HCEC 1CT (cell line): ENCODE measurements at regions not wholly inside any gene's neighbourhood (a gene's known extent, or its start where the extent isn't known, plus 50 kb on each side); places are given as distances from the start of the nearest gene placed in this dataset.
"Not testable (repeated sequence)": the region's sequence is repeated elsewhere in the genome, so short reads cannot be mapped to it uniquely, and the experiment has no call there.

Experiments used
- DNase-seq: peaks from one replicate; pipeline ENCODE4 v3.0.0-alpha.2; 2017

DNA sequence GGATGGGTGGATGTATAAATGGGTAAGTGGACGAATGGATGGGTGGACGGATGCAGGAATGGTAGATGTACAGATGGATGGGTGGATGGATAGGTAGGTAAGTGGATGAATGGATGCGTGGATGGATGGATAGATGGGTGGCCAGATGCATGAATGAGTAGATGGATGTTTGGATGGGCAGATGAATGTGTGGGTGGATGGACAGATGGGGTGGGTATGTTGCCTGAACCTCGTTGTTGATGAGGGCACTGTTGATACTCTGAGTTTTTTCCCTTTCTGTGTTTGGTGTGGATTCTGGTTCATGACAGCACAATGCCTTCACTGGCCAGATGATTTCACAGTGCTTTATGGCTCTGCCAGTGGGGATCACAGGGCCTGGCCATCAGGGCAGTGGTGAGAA lies 208.3 kb downstream of the NPIPB11 start:
- no peak for DNase-seq

DNA sequence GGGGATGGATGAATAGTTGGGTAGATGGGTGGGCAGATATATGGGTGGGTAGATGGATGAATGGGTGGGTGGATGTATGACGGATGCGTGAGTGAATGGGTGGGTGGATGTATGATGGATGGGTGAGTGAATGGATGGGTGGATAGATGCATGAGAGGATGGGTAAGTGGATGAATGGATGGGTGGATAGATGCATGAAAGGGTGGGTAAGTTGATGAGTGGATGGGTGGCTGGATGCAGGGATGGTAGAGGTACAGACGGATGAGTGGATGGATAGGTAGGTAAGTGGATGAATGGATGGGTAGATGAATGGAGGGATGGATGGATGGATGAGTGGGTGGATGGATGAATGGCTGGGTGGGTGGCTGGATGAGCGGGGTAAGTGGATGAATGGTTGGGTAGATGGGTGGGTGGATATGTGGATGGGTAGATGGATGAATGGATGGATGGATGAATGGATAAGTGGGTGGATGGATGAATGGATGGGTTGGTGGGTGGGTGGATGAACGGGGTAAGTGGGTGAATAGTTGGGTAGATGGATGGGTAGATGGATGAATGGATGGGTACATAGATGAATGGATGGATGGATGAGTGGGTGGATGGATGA lies 208.9 kb downstream of the NPIPB11 start:
- not testable (repeated sequence) for DNase-seq

- not testable (repeated sequence) for DNase-seq
Observed at GRCh38 chr16:29196746-29197145, 209.8 kb downstream of the NPIPB11 start.

DNA sequence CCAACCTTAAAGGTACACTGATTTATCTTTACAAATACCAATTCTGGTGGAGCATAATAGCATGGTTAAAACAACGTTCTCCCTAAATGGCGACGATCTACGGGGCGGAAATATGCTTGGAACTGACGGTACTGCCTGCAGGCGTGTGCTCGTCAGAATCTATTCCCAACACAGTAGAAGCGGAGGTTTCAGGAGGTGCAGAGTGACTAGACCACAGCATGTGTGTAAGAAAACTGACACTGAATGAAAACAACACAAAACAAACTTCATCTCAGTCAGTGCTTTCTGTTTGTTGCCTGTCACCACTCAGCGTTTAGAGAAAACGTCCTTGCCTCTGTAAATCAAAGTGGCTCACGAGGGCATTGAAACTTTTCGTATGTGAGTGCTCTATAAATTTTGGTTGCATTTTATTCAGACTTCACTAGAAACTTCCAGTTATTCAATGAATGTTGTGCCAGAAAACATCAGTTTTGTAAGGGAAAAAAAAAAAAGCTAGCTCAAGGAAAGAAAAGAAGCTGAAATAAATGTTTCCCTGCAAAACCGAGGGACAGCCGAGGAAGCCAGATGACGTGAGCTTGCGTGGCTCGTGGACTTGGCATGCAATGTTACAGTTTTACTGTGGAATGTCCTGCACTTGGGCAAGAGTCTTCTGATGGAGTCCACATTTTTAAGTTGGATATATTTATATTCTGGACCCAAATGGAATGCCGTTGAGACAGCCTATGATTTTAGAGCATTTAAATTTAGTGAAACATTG lies 210.4 kb downstream of the LAT start:
- peak; percentile 7 for DNase-seq

DNA sequence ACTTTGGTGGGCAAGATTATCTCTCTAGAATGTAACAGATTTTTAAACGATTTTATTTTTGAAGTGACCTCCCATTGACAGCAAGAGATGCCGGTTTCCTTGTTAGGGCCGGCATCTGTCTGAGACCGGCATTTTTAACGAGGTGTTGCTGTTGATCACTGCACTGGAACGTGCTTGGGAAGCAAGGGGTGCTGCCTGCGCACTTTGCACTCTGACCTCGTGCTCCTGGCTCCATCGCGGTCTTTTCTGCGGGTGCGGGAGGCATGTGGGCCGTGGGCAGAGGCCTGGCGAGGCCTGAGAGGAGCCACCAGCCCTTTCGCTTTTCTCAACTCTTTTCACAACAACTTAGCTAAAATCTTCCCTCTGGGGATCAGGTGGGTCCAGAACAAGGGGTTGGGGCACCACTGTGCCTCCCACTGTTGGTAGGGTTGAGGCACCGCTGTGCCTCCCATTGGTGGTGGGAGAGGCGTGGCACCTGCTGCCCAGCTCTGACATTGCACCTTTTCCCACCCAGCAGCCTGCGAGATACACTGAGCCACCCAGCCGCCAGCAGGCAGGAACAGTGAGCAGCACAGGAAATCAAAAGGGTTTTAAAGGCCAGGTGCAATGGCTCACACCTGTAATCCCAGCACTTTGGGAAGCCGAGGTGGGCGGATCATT lies 209.5 kb downstream of the LAT start:
- not testable (repeated sequence) for DNase-seq

GRCh38 chr16:29193634-29194033 lies 208.8 kb downstream of the LAT start:
- DNase-seq: not testable (repeated sequence)

- DNase-seq: not testable (repeated sequence)
Observed at GRCh38 chr16:29193248-29193574, 208.4 kb downstream of the LAT start.

GRCh38 chr16:29192329-29193247 lies 207.7 kb downstream of the LAT start:
- no peak for DNase-seq

- DNase-seq: not testable (repeated sequence)
Observed at GRCh38 chr16:29191636-29192180, 206.9 kb downstream of the LAT start.

DNA sequence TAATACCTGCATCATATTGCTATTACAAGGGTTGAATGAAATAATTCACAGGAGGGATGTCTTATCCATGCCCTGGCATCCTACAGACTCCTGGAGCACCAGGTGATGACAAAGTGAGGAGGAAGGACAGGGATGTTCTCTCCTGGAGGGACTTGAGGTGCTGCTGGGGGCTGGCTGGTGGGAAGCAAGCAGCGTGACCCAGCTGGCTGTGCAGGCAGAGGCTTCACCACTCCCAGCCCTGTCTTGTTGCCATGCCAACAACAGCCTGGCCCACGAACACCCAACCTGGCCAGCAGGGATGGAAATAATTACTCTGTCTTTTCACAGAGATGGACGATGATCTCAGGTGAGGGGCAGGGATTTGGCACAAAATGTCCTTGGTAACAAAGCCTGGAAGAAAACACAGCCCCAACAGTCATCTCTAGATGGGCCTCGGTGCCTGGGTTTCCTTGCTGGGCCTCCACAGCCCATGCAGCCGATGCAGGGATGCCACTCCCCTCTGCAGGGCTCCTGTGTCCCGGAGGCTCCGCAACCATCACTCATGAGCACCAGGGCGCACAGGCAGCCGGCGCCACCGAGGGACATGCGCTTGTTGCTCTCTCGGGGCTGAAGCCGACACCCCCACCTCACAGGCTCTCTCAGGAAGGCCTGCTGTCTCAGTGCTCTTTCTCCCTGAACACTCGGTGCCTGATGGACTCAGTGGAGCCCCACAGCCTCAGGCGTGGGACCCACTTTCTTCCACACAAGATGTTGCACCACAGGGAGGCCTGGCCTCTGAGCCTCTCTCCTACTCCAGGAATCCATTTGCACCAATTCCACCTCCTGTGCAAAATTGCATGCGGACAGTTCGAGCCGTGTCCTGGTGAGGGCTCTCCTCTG lies 205.9 kb downstream of the LAT start:
- not testable (repeated sequence) for DNase-seq

- not testable (repeated sequence) for DNase-seq
Observed at GRCh38 chr16:29188806-29189205, 204.0 kb downstream of the LAT start.

- DNase-seq: not testable (repeated sequence)
Observed at GRCh38 chr16:29186306-29187220, 201.7 kb downstream of the LAT start.

DNA sequence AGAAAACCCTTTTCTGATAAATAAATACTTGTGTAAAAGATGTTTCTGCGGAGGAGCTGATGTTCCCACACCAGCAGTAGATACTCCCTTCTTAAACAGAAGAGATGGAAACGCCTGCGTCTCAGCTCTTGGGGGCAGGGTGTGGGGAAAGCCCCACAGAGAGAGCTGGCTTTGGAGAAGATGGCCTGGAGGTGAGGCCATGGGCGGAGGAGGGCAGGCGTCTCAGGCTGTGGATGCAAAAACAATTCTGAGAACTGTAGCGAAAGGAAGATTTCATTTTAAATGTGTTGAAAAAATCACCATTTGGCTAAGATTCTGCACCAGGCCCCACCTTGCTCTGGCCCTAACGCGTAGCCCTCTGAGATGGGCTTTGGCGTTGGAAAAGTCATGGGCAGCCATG lies 201.0 kb downstream of the LAT start:
- not testable (repeated sequence) for DNase-seq

- not testable (repeated sequence) for DNase-seq
Observed at GRCh38 chr16:29184738-29185438, 200.0 kb downstream of the LAT start.

DNA sequence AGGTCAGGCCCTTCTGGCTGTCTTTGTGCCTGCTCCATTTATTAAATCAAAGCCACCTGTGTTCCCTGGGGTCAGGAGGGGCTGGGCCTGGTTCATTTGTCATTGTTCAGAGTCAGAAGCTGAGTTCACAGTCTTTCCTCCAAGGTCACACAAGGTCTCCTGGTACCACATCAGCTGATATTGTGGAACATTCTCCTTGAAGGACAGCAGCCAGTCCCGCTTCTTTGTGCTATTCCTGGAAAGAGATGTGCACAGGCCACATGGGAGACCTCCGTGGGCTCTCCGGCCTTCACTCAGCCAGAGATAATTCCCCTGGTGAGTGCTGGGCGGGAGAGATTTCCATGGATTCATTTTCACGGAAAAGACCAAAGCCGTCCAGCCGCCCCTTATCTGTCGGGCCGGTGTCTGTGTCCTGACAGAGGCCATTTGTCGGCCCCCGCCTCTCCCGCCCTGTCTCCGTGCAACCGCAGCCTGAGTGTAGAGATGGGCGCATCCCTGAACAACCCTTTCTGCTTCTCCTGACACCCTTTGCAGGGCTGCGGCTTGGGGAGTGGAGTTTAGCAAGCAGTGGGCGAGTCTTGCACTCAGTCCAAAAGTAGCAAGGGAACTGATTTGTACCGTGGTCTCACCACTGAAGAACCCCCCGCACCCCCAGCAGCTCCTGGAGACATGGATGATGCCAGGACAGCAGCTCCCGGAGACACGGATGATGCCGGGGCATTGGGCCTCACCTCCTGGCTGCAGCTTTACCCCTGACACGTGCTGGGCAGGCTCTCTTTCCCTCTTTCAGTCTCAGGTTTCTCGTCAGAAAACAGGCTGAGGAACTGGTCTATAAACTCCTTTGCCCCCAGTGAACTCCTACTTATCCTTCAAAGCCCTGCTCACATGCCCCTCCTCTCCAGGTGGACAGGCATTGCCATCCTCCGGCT lies 198.4 kb downstream of the LAT start:
- DNase-seq: not testable (repeated sequence)

DNA sequence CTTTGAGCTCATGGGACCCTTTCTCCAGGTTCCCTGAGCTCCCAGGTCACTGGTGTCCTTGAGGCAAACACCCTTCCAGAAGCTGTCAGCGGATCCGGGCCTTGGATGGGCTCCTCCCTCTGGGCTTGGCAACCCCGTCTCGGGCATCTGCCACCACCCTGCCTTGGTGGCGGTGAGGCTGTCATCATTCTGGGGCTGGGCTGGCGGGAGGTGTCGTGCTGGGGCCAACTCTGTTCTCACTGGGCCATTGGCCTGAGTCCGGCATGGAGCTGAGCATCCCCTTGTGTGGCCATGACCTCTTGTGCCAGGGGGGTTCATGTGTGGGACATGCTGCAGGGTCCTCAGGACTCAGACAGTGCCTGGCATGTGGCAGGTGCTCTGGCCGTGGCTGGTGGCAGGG lies 197.6 kb downstream of the LAT start:
- DNase-seq: no peak

GRCh38 chr16:29181921-29182411 lies 197.1 kb downstream of the LAT start:
- DNase-seq: not testable (repeated sequence)

GRCh38 chr16:29181254-29181780 lies 196.5 kb downstream of the LAT start:
- DNase-seq: not testable (repeated sequence)
